ENCODE measurements at regions not wholly inside any gene's neighbourhood (a gene's known extent, or its start where the extent isn't known, plus 50 kb on each side); places are given as distances from the start of the nearest gene placed in this dataset.

- H3K4me1 ChIP-seq (ENCODE audit: control insufficient read depth in 2 of 2, insufficient read depth in 1 of 2, low read depth in 1 of 2, low read length in 2 of 2), result peaks cover 2 to 5% of the 10 kb centered on the region in 2 donors
- no peak overlapping the region for H3K9ac ChIP-seq (ENCODE audit: low read depth, low read length, poor library complexity)
- H2AK5ac ChIP-seq (ENCODE audit: low read depth, low read length), result no peak overlapping the region
- H3K4me2 ChIP-seq (ENCODE audit: insufficient read depth, low read length, poor library complexity, severe bottlenecking), result no peak overlapping the region
- no peak overlapping the region for H3K14ac ChIP-seq (ENCODE audit: low read length)
- WGBS, 2 donors (ENCODE audit: extremely low coverage in 2 of 2, insufficient read length in 2 of 2, insufficient replicate concordance in 1 of 2), result no CpG with 5 or more reads among the region's 1 CpG
- H2AFZ ChIP-seq (ENCODE audit: low read length), result peak overlapping the region; percentile 41
- H2BK15ac ChIP-seq (ENCODE audit: low read length), result no peak overlapping the region
- no peaks in the 10 kb centered on the region for H3K36me3 ChIP-seq (replicated peaks in 1 of 2; ENCODE audit: control insufficient read depth in 2 of 2, insufficient read depth in 2 of 2, low read length in 2 of 2)
- H3K23ac ChIP-seq (ENCODE audit: low read depth, low read length, poor library complexity), result no peak overlapping the region
- H4K8ac ChIP-seq (ENCODE audit: low read depth, low read length), result no peak overlapping the region
- H2BK5ac ChIP-seq (ENCODE audit: low read length), result no peak overlapping the region
- H3K27me3 ChIP-seq (ENCODE audit: control insufficient read depth in 3 of 3, insufficient read depth in 3 of 3, low read depth in 1 of 3, low read length in 3 of 3), result no peaks in the 10 kb centered on the region
- H2BK12ac ChIP-seq (ENCODE audit: low read length), result no peak overlapping the region
- H3K9me3 ChIP-seq (replicated peaks in 1 of 2; ENCODE audit: control insufficient read depth in 2 of 2, insufficient read depth in 1 of 2, low read depth in 1 of 2, low read length in 2 of 2), result no peaks in the 10 kb centered on the region
- H3K79me1 ChIP-seq (ENCODE audit: low read depth, low read length), result no peaks in the 10 kb centered on the region
- no peak overlapping the region for H4K91ac ChIP-seq (ENCODE audit: low read depth, low read length, poor library complexity)
- no peak for DNase-seq (ENCODE audit: low spot score)
- H3K27ac ChIP-seq (replicated peaks; ENCODE audit: low read length), result no peak overlapping the region
- H3K4me3 ChIP-seq (ENCODE audit: low read length in 2 of 2), result no peak overlapping the region
- no peak overlapping the region for H3K4ac ChIP-seq (ENCODE audit: low read length)
- H3K18ac ChIP-seq (ENCODE audit: low read length), result no peak overlapping the region
- H2BK120ac ChIP-seq (ENCODE audit: low read depth, low read length), result no peak overlapping the region
These were observed 84.1 kb upstream of the NEGR1 start for GRCh38 chr1:72366466-72366865.

DNA sequence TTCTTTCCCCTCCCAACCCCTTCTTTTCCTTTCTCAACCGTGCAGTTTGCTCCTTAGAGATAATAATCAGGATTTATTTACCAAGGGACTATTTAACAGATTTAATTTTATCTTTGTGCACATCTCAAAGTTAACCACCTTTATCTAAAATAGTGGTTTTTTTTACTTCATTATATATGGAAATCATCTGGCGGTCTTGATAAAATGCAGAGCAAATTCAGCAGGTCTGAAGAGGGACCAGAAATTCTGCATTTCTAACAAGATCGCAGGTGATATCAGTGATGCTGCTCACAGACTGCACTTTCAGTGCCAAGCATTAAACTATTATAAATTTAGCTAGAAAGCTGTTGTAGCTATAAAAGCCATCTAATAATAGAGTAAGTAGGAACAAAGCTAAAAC is 83.4 kb upstream of the NEGR1 start:
- H3K9me3 ChIP-seq (replicated peaks in 1 of 2; ENCODE audit: control insufficient read depth in 2 of 2, insufficient read depth in 1 of 2, low read depth in 1 of 2, low read length in 2 of 2), result no peaks in the 10 kb centered on the region
- H2AFZ ChIP-seq (ENCODE audit: low read length), result no peak overlapping the region
- no peaks in the 10 kb centered on the region for H3K79me1 ChIP-seq (ENCODE audit: low read depth, low read length)
- H3K9ac ChIP-seq (ENCODE audit: low read depth, low read length, poor library complexity), result no peak overlapping the region
- no peak overlapping the region for H3K4ac ChIP-seq (ENCODE audit: low read length)
- H3K27ac ChIP-seq (replicated peaks; ENCODE audit: low read length), result no peak overlapping the region
- no peak overlapping the region for H4K8ac ChIP-seq (ENCODE audit: low read depth, low read length)
- WGBS, 2 donors (ENCODE audit: extremely low coverage in 2 of 2, insufficient read length in 2 of 2, insufficient replicate concordance in 1 of 2), result no CpG with 5 or more reads among the region's 3 CpGs
- no peak overlapping the region for H3K23ac ChIP-seq (ENCODE audit: low read depth, low read length, poor library complexity)
- H3K27me3 ChIP-seq (ENCODE audit: control insufficient read depth in 3 of 3, insufficient read depth in 3 of 3, low read depth in 1 of 3, low read length in 3 of 3), result no peaks in the 10 kb centered on the region
- H2BK5ac ChIP-seq (ENCODE audit: low read length), result no peak overlapping the region
- DNase-seq (ENCODE audit: low spot score), result no peak
- no peak overlapping the region for H2BK15ac ChIP-seq (ENCODE audit: low read length)
- peaks cover 0 to 3% of the 10 kb centered on the region in 2 donors for H3K4me1 ChIP-seq (ENCODE audit: control insufficient read depth in 2 of 2, insufficient read depth in 1 of 2, low read depth in 1 of 2, low read length in 2 of 2)
- H3K36me3 ChIP-seq (replicated peaks in 1 of 2; ENCODE audit: control insufficient read depth in 2 of 2, insufficient read depth in 2 of 2, low read length in 2 of 2), result no peaks in the 10 kb centered on the region
- no peak overlapping the region for H3K4me3 ChIP-seq (ENCODE audit: low read length in 2 of 2)
- no peak overlapping the region for H2AK5ac ChIP-seq (ENCODE audit: low read depth, low read length)
- H2BK12ac ChIP-seq (ENCODE audit: low read length), result no peak overlapping the region
- no peak overlapping the region for H4K91ac ChIP-seq (ENCODE audit: low read depth, low read length, poor library complexity)
- H3K18ac ChIP-seq (ENCODE audit: low read length), result no peak overlapping the region
- H2BK120ac ChIP-seq (ENCODE audit: low read depth, low read length), result no peak overlapping the region
- H3K4me2 ChIP-seq (ENCODE audit: insufficient read depth, low read length, poor library complexity, severe bottlenecking), result no peak overlapping the region
- H3K14ac ChIP-seq (ENCODE audit: low read length), result no peak overlapping the region

DNA sequence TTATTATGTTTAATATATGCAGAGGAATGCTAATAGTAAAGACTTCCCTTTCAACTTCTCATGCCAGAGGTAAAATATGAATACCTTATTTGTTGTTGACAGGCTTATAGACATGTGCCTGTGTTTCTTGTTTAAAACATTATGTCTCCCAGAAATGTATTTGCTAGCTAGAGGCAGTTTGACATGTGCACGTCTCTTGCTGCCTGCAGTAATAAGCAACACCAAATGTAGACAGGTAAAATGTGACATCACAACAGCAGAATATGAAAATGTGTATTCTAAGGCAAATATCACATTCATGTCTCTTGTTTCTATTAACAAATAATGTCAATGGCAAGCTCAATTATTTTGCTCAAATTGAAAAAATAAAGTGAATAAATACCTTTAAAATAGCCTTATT is 80.2 kb upstream of the NEGR1 start:
- no peak overlapping the region for H3K23ac ChIP-seq (ENCODE audit: low read depth, low read length, poor library complexity)
- no CpG with 5 or more reads among the region's 1 CpG for WGBS, 2 donors (ENCODE audit: extremely low coverage in 2 of 2, insufficient read length in 2 of 2, insufficient replicate concordance in 1 of 2)
- H3K36me3 ChIP-seq (replicated peaks in 1 of 2; ENCODE audit: control insufficient read depth in 2 of 2, insufficient read depth in 2 of 2, low read length in 2 of 2), result no peaks in the 10 kb centered on the region
- no peaks in the 10 kb centered on the region for H3K27me3 ChIP-seq (ENCODE audit: control insufficient read depth in 3 of 3, insufficient read depth in 3 of 3, low read depth in 1 of 3, low read length in 3 of 3)
- peaks cover 0 to 3% of the 10 kb centered on the region in 2 donors for H3K4me1 ChIP-seq (ENCODE audit: control insufficient read depth in 2 of 2, insufficient read depth in 1 of 2, low read depth in 1 of 2, low read length in 2 of 2)
- H2BK15ac ChIP-seq (ENCODE audit: low read length), result no peak overlapping the region
- no peak overlapping the region for H4K91ac ChIP-seq (ENCODE audit: low read depth, low read length, poor library complexity)
- no peak for DNase-seq (ENCODE audit: low spot score)
- H3K79me1 ChIP-seq (ENCODE audit: low read depth, low read length), result no peaks in the 10 kb centered on the region
- H3K4me3 ChIP-seq (ENCODE audit: low read length in 2 of 2), result no peak overlapping the region
- H3K4ac ChIP-seq (ENCODE audit: low read length), result no peak overlapping the region
- H3K9me3 ChIP-seq (replicated peaks in 1 of 2; ENCODE audit: control insufficient read depth in 2 of 2, insufficient read depth in 1 of 2, low read depth in 1 of 2, low read length in 2 of 2), result no peaks in the 10 kb centered on the region
- H3K14ac ChIP-seq (ENCODE audit: low read length), result no peak overlapping the region
- H3K9ac ChIP-seq (ENCODE audit: low read depth, low read length, poor library complexity), result no peak overlapping the region
- H2BK5ac ChIP-seq (ENCODE audit: low read length), result no peak overlapping the region
- no peak overlapping the region for H2AFZ ChIP-seq (ENCODE audit: low read length)
- no peak overlapping the region for H4K8ac ChIP-seq (ENCODE audit: low read depth, low read length)
- H3K18ac ChIP-seq (ENCODE audit: low read length), result no peak overlapping the region
- no peak overlapping the region for H2BK120ac ChIP-seq (ENCODE audit: low read depth, low read length)
- no peak overlapping the region for H2BK12ac ChIP-seq (ENCODE audit: low read length)
- H3K27ac ChIP-seq (replicated peaks; ENCODE audit: low read length), result no peak overlapping the region
- H2AK5ac ChIP-seq (ENCODE audit: low read depth, low read length), result no peak overlapping the region
- H3K4me2 ChIP-seq (ENCODE audit: insufficient read depth, low read length, poor library complexity, severe bottlenecking), result no peak overlapping the region

DNA sequence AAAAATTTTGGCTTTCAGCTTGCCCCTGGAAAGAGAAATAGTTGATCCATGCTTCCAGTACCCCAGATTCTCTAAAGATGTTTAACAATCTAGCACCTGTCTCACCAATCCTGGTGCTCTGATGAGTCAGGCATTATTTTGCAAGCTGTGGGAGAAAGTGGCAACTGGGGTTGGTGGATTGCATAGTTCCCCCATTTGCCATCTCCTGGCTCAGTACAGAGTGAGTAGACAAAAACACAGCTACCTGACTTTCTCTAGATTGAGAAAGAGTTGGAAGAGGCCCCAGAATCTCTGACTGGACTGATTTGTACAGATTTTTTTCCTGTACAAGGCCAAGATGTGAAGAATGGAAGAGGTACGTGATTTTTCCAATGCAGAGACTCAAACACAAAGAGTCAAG is 75.1 kb upstream of the NEGR1 start:
- H3K23ac ChIP-seq (ENCODE audit: low read depth, low read length, poor library complexity), result no peak overlapping the region
- H4K91ac ChIP-seq (ENCODE audit: low read depth, low read length, poor library complexity), result no peak overlapping the region
- H4K8ac ChIP-seq (ENCODE audit: low read depth, low read length), result no peak overlapping the region
- WGBS, 2 donors (ENCODE audit: extremely low coverage in 2 of 2, insufficient read length in 2 of 2, insufficient replicate concordance in 1 of 2), result no CpG with 5 or more reads among the region's 1 CpG
- no peak for DNase-seq (ENCODE audit: low spot score)
- no peak overlapping the region for H2BK12ac ChIP-seq (ENCODE audit: low read length)
- no peak overlapping the region for H3K4me3 ChIP-seq (ENCODE audit: low read length in 2 of 2)
- no peak overlapping the region for H2AFZ ChIP-seq (ENCODE audit: low read length)
- H3K9ac ChIP-seq (ENCODE audit: low read depth, low read length, poor library complexity), result no peak overlapping the region
- H2AK5ac ChIP-seq (ENCODE audit: low read depth, low read length), result no peak overlapping the region
- H3K27me3 ChIP-seq (ENCODE audit: control insufficient read depth in 3 of 3, insufficient read depth in 3 of 3, low read depth in 1 of 3, low read length in 3 of 3), result no peaks in the 10 kb centered on the region
- H3K4me2 ChIP-seq (ENCODE audit: insufficient read depth, low read length, poor library complexity, severe bottlenecking), result no peak overlapping the region
- H3K9me3 ChIP-seq (replicated peaks in 1 of 2; ENCODE audit: control insufficient read depth in 2 of 2, insufficient read depth in 1 of 2, low read depth in 1 of 2, low read length in 2 of 2), result no peaks in the 10 kb centered on the region
- H3K18ac ChIP-seq (ENCODE audit: low read length), result no peak overlapping the region
- no peak overlapping the region for H2BK120ac ChIP-seq (ENCODE audit: low read depth, low read length)
- H3K36me3 ChIP-seq (replicated peaks in 1 of 2; ENCODE audit: control insufficient read depth in 2 of 2, insufficient read depth in 2 of 2, low read length in 2 of 2), result no peaks in the 10 kb centered on the region
- H2BK15ac ChIP-seq (ENCODE audit: low read length), result no peak overlapping the region
- H2BK5ac ChIP-seq (ENCODE audit: low read length), result no peak overlapping the region
- no peaks in the 10 kb centered on the region for H3K4me1 ChIP-seq (ENCODE audit: control insufficient read depth in 2 of 2, insufficient read depth in 1 of 2, low read depth in 1 of 2, low read length in 2 of 2)
- H3K14ac ChIP-seq (ENCODE audit: low read length), result no peak overlapping the region
- no peaks in the 10 kb centered on the region for H3K79me1 ChIP-seq (ENCODE audit: low read depth, low read length)
- H3K27ac ChIP-seq (replicated peaks; ENCODE audit: low read length), result no peak overlapping the region
- H3K4ac ChIP-seq (ENCODE audit: low read length), result no peak overlapping the region
